MM.1S (cell line): ENCODE measurements at regions not wholly inside any gene's neighbourhood (a gene's known extent, or its start where the extent isn't known, plus 50 kb on each side); places are given as distances from the start of the nearest gene placed in this dataset.

Experiments
- DNase-seq: peaks from one replicate; pipeline ENCODE4 v3.0.0-alpha.2; 2015
- H2AFZ ChIP-seq: fragments of 300-600 bp; sonication (generic); 2 replicates; pipeline ENCODE4 v1.6.0; 2016; ENCODE audit warnings: antibody characterized with exemption, low read length
- H3F3A ChIP-seq: fragments of 300-600 bp; sonication (generic); 2 replicates; pipeline ENCODE4 v1.6.1; 2016; ENCODE audit warnings: mild to moderate bottlenecking, antibody characterized with exemption, low read length, moderate library complexity, mixed read lengths; ENCODE audit not compliant: insufficient read depth
- H3K27ac ChIP-seq: fragments of 300-600 bp; sonication (generic); 2 replicates; pipeline ENCODE4 v1.5.1; 2016; ENCODE audit warnings: mild to moderate bottlenecking, low read length
- H3K27me3 ChIP-seq: fragments of 300-600 bp; sonication (generic); replicated peaks from 2 replicates; pipeline ENCODE4 v1.6.0; 2016; ENCODE audit warnings: low read length; ENCODE audit not compliant: insufficient read depth
- H3K36me3 ChIP-seq: fragments of 300-600 bp; sonication (generic); replicated peaks from 2 replicates; pipeline ENCODE4 v1.6.1; 2016; ENCODE audit warnings: mild to moderate bottlenecking, low read length, mixed read lengths; ENCODE audit not compliant: insufficient read depth
- H3K4me1 ChIP-seq: fragments of 300-600 bp; sonication (generic); 2 replicates; pipeline ENCODE4 v1.6.1; 2016; ENCODE audit warnings: low read length, mixed read lengths
- H3K4me2 ChIP-seq: fragments of 300-600 bp; sonication (generic); 2 replicates; pipeline ENCODE4 v1.6.0; 2016; ENCODE audit warnings: low read depth, low read length
- H3K4me3 ChIP-seq: fragments of 300-600 bp; sonication (generic); 2 replicates; pipeline ENCODE4 v1.5.1; 2016; ENCODE audit warnings: low read length, mixed read lengths
- H3K79me2 ChIP-seq: fragments of 300-600 bp; sonication (generic); 2 replicates; pipeline ENCODE4 v1.6.1; 2016; ENCODE audit warnings: mixed run types, low read length, mixed read lengths
- H3K9ac ChIP-seq: fragments of 300-600 bp; sonication (generic); 2 replicates; pipeline ENCODE4 v1.6.1; 2016; ENCODE audit warnings: low read length, mixed read lengths
- H3K9me2 ChIP-seq: fragments of 300-600 bp; sonication (generic); replicated peaks from 2 replicates; pipeline ENCODE4 v1.6.1; 2016; ENCODE audit warnings: mild to moderate bottlenecking, low read length, mixed read lengths; ENCODE audit not compliant: insufficient read depth
- H3K9me3 ChIP-seq: fragments of 300-600 bp; sonication (generic); replicated peaks from 2 replicates; pipeline ENCODE4 v1.6.1; 2016; ENCODE audit warnings: mild to moderate bottlenecking, low read length, mixed read lengths; ENCODE audit not compliant: insufficient read depth
- H4K20me1 ChIP-seq: fragments of 300-600 bp; sonication (generic); 2 replicates; pipeline ENCODE4 v1.6.1; 2016; ENCODE audit warnings: mild to moderate bottlenecking, low read length, moderate library complexity, mixed read lengths; ENCODE audit not compliant: insufficient read depth
- CTCF ChIP-seq: fragments of 300-600 bp; sonication (generic); IDR thresholded peaks from 2 replicates; pipeline ENCODE4 v1.5.1; 2016; ENCODE audit warnings: antibody characterized with exemption, low read length, mixed read lengths
- EZH2 ChIP-seq: fragments of 300-600 bp; sonication (generic); optimal IDR thresholded peaks from 2 replicates; pipeline ENCODE3; 2017; ENCODE audit warnings: low read depth, mild to moderate bottlenecking, antibody characterized with exemption, low read length, mixed read lengths
- EZH2phosphoT487 ChIP-seq: fragments of 300-600 bp; sonication (generic); IDR thresholded peaks from 2 replicates; pipeline ENCODE4 v1.6.1; 2018; ENCODE audit warnings: antibody characterized with exemption, low read length

- no peak for TF ChIP-seq EZH2phosphoT487
- TF ChIP-seq EZH2: no peak
- TF ChIP-seq CTCF: no peak
- no peak overlapping the region for H3K27ac ChIP-seq
These were observed 323.2 kb downstream of the OSR1 start for GRCh38 chr2:19035238-19035637.

GRCh38 chr2:19033240-19033639 lies 325.2 kb downstream of the OSR1 start:
- no peaks in the 10 kb centered on the region for H3K79me2 ChIP-seq
- H3K4me3 ChIP-seq: no peak overlapping the region
- no peak for DNase-seq
- no peaks in the 10 kb centered on the region for H4K20me1 ChIP-seq
- no peak overlapping the region for H3K4me2 ChIP-seq
- no peaks in the 10 kb centered on the region for H3K4me1 ChIP-seq
- H3K9me3 ChIP-seq: no peaks in the 10 kb centered on the region
- TF ChIP-seq EZH2 (no peak), CTCF (no peak), EZH2phosphoT487 (no peak)
- H3K27ac ChIP-seq: no peak overlapping the region
- no peak overlapping the region for H3K9ac ChIP-seq
- no peaks in the 10 kb centered on the region for H3K9me2 ChIP-seq
- H2AFZ ChIP-seq: no peak overlapping the region
- no peaks in the 10 kb centered on the region for H3K36me3 ChIP-seq
- H3F3A ChIP-seq: no peaks in the 10 kb centered on the region
- no peaks in the 10 kb centered on the region for H3K27me3 ChIP-seq

More at GRCh38 chr2:19035238-19035637, 323.2 kb downstream of the OSR1 start:
- Histone ChIP-seq H3F3A (no peaks in the 10 kb centered on the region), H3K9ac (no peak overlapping the region), H3K9me3 (no peaks in the 10 kb centered on the region), H3K4me3 (no peak overlapping the region), H3K79me2 (no peaks in the 10 kb centered on the region), H3K27me3 (no peaks in the 10 kb centered on the region), H3K9me2 (no peaks in the 10 kb centered on the region), H3K36me3 (no peaks in the 10 kb centered on the region), H3K4me1 (no peaks in the 10 kb centered on the region), H4K20me1 (no peaks in the 10 kb centered on the region), H3K4me2 (no peak overlapping the region), H2AFZ (no peak overlapping the region)
- no peak for DNase-seq

- Histone ChIP-seq H3K9me3 (no peaks in the 10 kb centered on the region), H3K4me2 (no peak overlapping the region), H3F3A (no peaks in the 10 kb centered on the region), H3K27me3 (no peaks in the 10 kb centered on the region), H3K27ac (no peak overlapping the region), H3K36me3 (no peaks in the 10 kb centered on the region), H2AFZ (no peak overlapping the region), H3K9me2 (no peaks in the 10 kb centered on the region), H3K9ac (no peak overlapping the region), H3K4me1 (no peaks in the 10 kb centered on the region), H4K20me1 (no peaks in the 10 kb centered on the region), H3K4me3 (no peak overlapping the region), H3K79me2 (no peaks in the 10 kb centered on the region)
- TF ChIP-seq CTCF (no peak), EZH2phosphoT487 (no peak), EZH2 (no peak)
- DNase-seq: no peak
These were observed 326.8 kb downstream of the OSR1 start for GRCh38 chr2:19031642-19032041.
